Activated CD4-positive, alpha-beta memory T cell treated with anti-CD3 and anti-CD28 coated beads for 36 hours (primary cell): ENCODE measurements at regions not wholly inside any gene's neighbourhood (a gene's known extent, or its start where the extent isn't known, plus 50 kb on each side); places are given as distances from the start of the nearest gene placed in this dataset.

Source experiments
- CTCF ChIA-PET: fragments of 350-600 bp; sonication (Branson Sonifier 250); formaldehyde crosslinking; loops from one replicate; lab custom pipeline; 2021; ENCODE audit warnings: antibody characterized with exemption, inconsistent platforms; lab: Charles Lee
- POLR2A ChIA-PET: fragments of 350-600 bp; sonication (Branson Sonifier 250); formaldehyde crosslinking; loops from one replicate; lab custom pipeline; 2021; ENCODE audit warnings: antibody characterized with exemption; lab: Charles Lee
- DNase-seq: peaks from one replicate; pipeline ENCODE4 v3.0.0-alpha.2; 2020
- H3K27ac Mint-ChIP-seq: one replicate; pipeline ENCODE4 v1.8.0; 2021; ENCODE audit warnings: mixed read lengths
- H3K27me3 Mint-ChIP-seq: one replicate; pipeline ENCODE4 v1.8.0; 2021; ENCODE audit warnings: mixed read lengths
- H3K36me3 Mint-ChIP-seq: one replicate; pipeline ENCODE4 v1.8.0; 2021; ENCODE audit warnings: mixed read lengths
- H3K4me1 Mint-ChIP-seq: one replicate; pipeline ENCODE4 v1.8.0; 2021; ENCODE audit warnings: low read depth, mixed read lengths
- H3K4me3 Mint-ChIP-seq: one replicate; pipeline ENCODE4 v1.8.0; 2021; ENCODE audit warnings: mild to moderate bottlenecking, mixed read lengths
- H3K9me3 Mint-ChIP-seq: one replicate; pipeline ENCODE4 v1.8.0; 2021; ENCODE audit warnings: mixed read lengths
- intact Hi-C: fragments of 100-400 bp; cut with micrococcal nuclease; formaldehyde crosslinking; loops from one replicate; pipeline ENCODE4 v1.15.1; 2023

GRCh38 chrX:39891781-39892180, 206.0 kb downstream of the BCOR start:
- ChIA-PET CTCF (no interaction called here), POLR2A (no interaction called here)
- Mint-ChIP-seq H3K9me3 (no peaks in the 10 kb centered on the region), H3K27ac (no peak overlapping the region), H3K36me3 (no peaks in the 10 kb centered on the region), H3K4me1 (peaks cover 19% of the 10 kb centered on the region), H3K27me3 (no peaks in the 10 kb centered on the region), H3K4me3 (no peak overlapping the region)
- DNase-seq = no peak
- intact Hi-C loops = no loop called here

- Mint-ChIP-seq H3K36me3 (no peaks in the 10 kb centered on the region), H3K4me3 (no peak overlapping the region), H3K4me1 (peaks cover 15% of the 10 kb centered on the region), H3K27ac (no peak overlapping the region), H3K27me3 (no peaks in the 10 kb centered on the region), H3K9me3 (no peaks in the 10 kb centered on the region)
- intact Hi-C loops = no loop called here
- no peak for DNase-seq
- CTCF ChIA-PET = no interaction called here
- POLR2A ChIA-PET = interaction anchor here (0.6 kb wide), 1 partner anchor 141 kb away, joined by 3 read pairs; no protein-coding TSS in a partner anchor
Measured at GRCh38 chrX:39893417-39894338, 204.1 kb downstream of the BCOR start.

- POLR2A ChIA-PET = no interaction called here
- intact Hi-C loops = no loop called here
- CTCF ChIA-PET = no interaction called here
- no peaks in the 10 kb centered on the region for H3K9me3 Mint-ChIP-seq
- no peak overlapping the region for H3K27ac Mint-ChIP-seq
- H3K4me3 Mint-ChIP-seq = no peak overlapping the region
- H3K36me3 Mint-ChIP-seq = no peaks in the 10 kb centered on the region
- DNase-seq = no peak
- H3K27me3 Mint-ChIP-seq = no peaks in the 10 kb centered on the region
- H3K4me1 Mint-ChIP-seq = peaks cover 9% of the 10 kb centered on the region
Measured at GRCh38 chrX:39894683-39895082, 203.1 kb downstream of the BCOR start.

GRCh38 chrX:39895218-39896110, 202.3 kb downstream of the BCOR start:
- Mint-ChIP-seq H3K9me3 (no peaks in the 10 kb centered on the region), H3K4me3 (no peak overlapping the region), H3K27ac (no peak overlapping the region), H3K36me3 (no peaks in the 10 kb centered on the region), H3K4me1 (peaks cover 9% of the 10 kb centered on the region), H3K27me3 (no peaks in the 10 kb centered on the region)
- ChIA-PET POLR2A (no interaction called here), CTCF (no interaction called here)
- DNase-seq = no peak
- intact Hi-C loops = no loop called here

- no peaks in the 10 kb centered on the region for H3K36me3 Mint-ChIP-seq
- DNase-seq = no peak
- no peaks in the 10 kb centered on the region for H3K4me1 Mint-ChIP-seq
- no peaks in the 10 kb centered on the region for H3K9me3 Mint-ChIP-seq
- intact Hi-C loops = no loop called here
- H3K4me3 Mint-ChIP-seq = no peak overlapping the region
- peaks cover 2% of the 10 kb centered on the region for H3K27me3 Mint-ChIP-seq
- POLR2A ChIA-PET = no interaction called here
- CTCF ChIA-PET = no interaction called here
- no peak overlapping the region for H3K27ac Mint-ChIP-seq
Measured at GRCh38 chrX:39896951-39897740, 200.6 kb downstream of the BCOR start.

GRCh38 chrX:39897741-39898097, 200.0 kb downstream of the BCOR start:
- Mint-ChIP-seq H3K27me3 (peaks cover 2% of the 10 kb centered on the region), H3K36me3 (no peaks in the 10 kb centered on the region), H3K9me3 (no peaks in the 10 kb centered on the region), H3K4me1 (no peaks in the 10 kb centered on the region), H3K4me3 (no peak overlapping the region), H3K27ac (no peak overlapping the region)
- ChIA-PET CTCF (no interaction called here), POLR2A (no interaction called here)
- no peak for DNase-seq
- intact Hi-C loops = no loop called here

- ChIA-PET POLR2A (no interaction called here), CTCF (no interaction called here)
- H3K27me3 Mint-ChIP-seq = peaks cover 2% of the 10 kb centered on the region
- no peak overlapping the region for H3K27ac Mint-ChIP-seq
- H3K36me3 Mint-ChIP-seq = no peaks in the 10 kb centered on the region
- no peak for DNase-seq
- H3K4me3 Mint-ChIP-seq = no peak overlapping the region
- H3K4me1 Mint-ChIP-seq = peaks cover 3% of the 10 kb centered on the region
- H3K9me3 Mint-ChIP-seq = no peaks in the 10 kb centered on the region
- intact Hi-C loops = no loop called here
Measured at GRCh38 chrX:39898147-39898546, 199.6 kb downstream of the BCOR start.

GRCh38 chrX:39899059-39899458, 198.7 kb downstream of the BCOR start:
- Mint-ChIP-seq H3K36me3 (no peaks in the 10 kb centered on the region), H3K27me3 (peaks cover 2% of the 10 kb centered on the region), H3K4me1 (peaks cover 12% of the 10 kb centered on the region), H3K9me3 (no peaks in the 10 kb centered on the region), H3K4me3 (no peak overlapping the region), H3K27ac (no peak overlapping the region)
- ChIA-PET POLR2A (no interaction called here), CTCF (no interaction called here)
- DNase-seq = no peak
- intact Hi-C loops = no loop called here

- no peaks in the 10 kb centered on the region for H3K9me3 Mint-ChIP-seq
- intact Hi-C loops = loop anchor here (5.0 kb wide), 1 partner anchor 43 kb away; no protein-coding TSS in a partner anchor
- peaks cover 2% of the 10 kb centered on the region for H3K27me3 Mint-ChIP-seq
- no peak overlapping the region for H3K27ac Mint-ChIP-seq
- peaks cover 16% of the 10 kb centered on the region for H3K4me1 Mint-ChIP-seq
- H3K4me3 Mint-ChIP-seq = no peak overlapping the region
- ChIA-PET CTCF (no interaction called here), POLR2A (no interaction called here)
- DNase-seq = no peak
- no peaks in the 10 kb centered on the region for H3K36me3 Mint-ChIP-seq
Measured at GRCh38 chrX:39899856-39900776, 197.6 kb downstream of the BCOR start.

GRCh38 chrX:39900777-39901170, 197.0 kb downstream of the BCOR start:
- H3K27ac Mint-ChIP-seq = no peak overlapping the region
- no peak for DNase-seq
- intact Hi-C loops = loop anchor here (5.0 kb wide), 1 partner anchor 43 kb away; no protein-coding TSS in a partner anchor
- peaks cover 2% of the 10 kb centered on the region for H3K27me3 Mint-ChIP-seq
- H3K4me1 Mint-ChIP-seq = peaks cover 16% of the 10 kb centered on the region
- H3K4me3 Mint-ChIP-seq = no peak overlapping the region
- ChIA-PET POLR2A (no interaction called here), CTCF (interaction anchor here (1.0 kb wide), 1 partner anchor 17 kb away, joined by 3 read pairs; no protein-coding TSS in a partner anchor)
- no peaks in the 10 kb centered on the region for H3K36me3 Mint-ChIP-seq
- no peaks in the 10 kb centered on the region for H3K9me3 Mint-ChIP-seq

- H3K36me3 Mint-ChIP-seq = no peaks in the 10 kb centered on the region
- peaks cover 2% of the 10 kb centered on the region for H3K27me3 Mint-ChIP-seq
- peak overlapping the region; percentile 23 for H3K27ac Mint-ChIP-seq
- DNase-seq = no peak
- intact Hi-C loops = loop anchor here (5.0 kb wide), 1 partner anchor 46 kb away; no protein-coding TSS in a partner anchor
- H3K9me3 Mint-ChIP-seq = no peaks in the 10 kb centered on the region
- POLR2A ChIA-PET = interaction anchor here (1.6 kb wide), 1 partner anchor 87 kb away, joined by 5 read pairs; no protein-coding TSS in a partner anchor
- peaks cover 16% of the 10 kb centered on the region for H3K4me1 Mint-ChIP-seq
- H3K4me3 Mint-ChIP-seq = no peak overlapping the region
- CTCF ChIA-PET = interaction anchor here (1.0 kb wide), 1 partner anchor 103 kb away, joined by 3 read pairs; no protein-coding TSS in a partner anchor
Measured at GRCh38 chrX:39903343-39903742, 194.4 kb downstream of the BCOR start.
